A549 (cell line): ENCODE measurements at regions not wholly inside any gene's neighbourhood (a gene's known extent, or its start where the extent isn't known, plus 50 kb on each side); places are given as distances from the start of the nearest gene placed in this dataset.

Experiments used
- BHLHE40 ChIP-seq: IDR thresholded peaks from 2 replicates; pipeline ENCODE4 v1.6.1; 2012; ENCODE audit warnings: low read depth, low read length, inconsistent platforms
- CEBPB ChIP-seq, 2 experiments: fragments of >200 bp in 1 of 2; sonication (Bioruptor Twin) in 1 of 2; formaldehyde crosslinking in 1 of 2; IDR thresholded peaks; 2 replicates each; pipeline ENCODE4 v1.6.1; 2012 to 2016
- CTCF ChIP-seq: fragments of >200 bp; sonication (Bioruptor Twin); formaldehyde crosslinking; IDR thresholded peaks from 3 replicates; pipeline ENCODE4 v1.5.1; 2016
- EP300 ChIP-seq, 2 experiments: fragments of >200 bp; sonication (Bioruptor Twin); formaldehyde crosslinking; IDR thresholded peaks; 2 replicates in 1 of 2; 3 replicates in 1 of 2; pipeline ENCODE4 v1.6.1; 2016 to 2017
- HOXB13 ChIP-seq: fragments of 250-450 bp; sonication (Bioruptor Pico); IDR thresholded peaks from 2 replicates; pipeline ENCODE4 v1.5.0; 2020; ENCODE audit warnings: low read depth, mild to moderate bottlenecking, moderate library complexity
- JUNB ChIP-seq: fragments of >200 bp; sonication (Bioruptor Twin); formaldehyde crosslinking; IDR thresholded peaks from 2 replicates; pipeline ENCODE4 v1.6.1; 2016
- MAX ChIP-seq: IDR thresholded peaks from 2 replicates; pipeline ENCODE4 v1.6.1; 2012
- POLR2A ChIP-seq: IDR thresholded peaks from 2 replicates; pipeline ENCODE4 v1.6.1; 2012; ENCODE audit warnings: mild to moderate bottlenecking, low read length
- RFX5 ChIP-seq: fragments of 450-650 bp; IDR thresholded peaks from 2 replicates; pipeline ENCODE4 v1.7.1; 2014; ENCODE audit warnings: antibody characterized with exemption, mild to moderate bottlenecking, moderate library complexity
- SREBF2 ChIP-seq: fragments of 450-650 bp; IDR thresholded peaks from 2 replicates; pipeline ENCODE4 v1.6.1; 2014; ENCODE audit warnings: mild to moderate bottlenecking, moderate library complexity
- TF ChIP-seq, protein P1 (sequence below): IDR thresholded peaks from 2 replicates; pipeline ENCODE4 v1.6.1; 2012; ENCODE audit warnings: low read depth, borderline replicate concordance
- TF ChIP-seq, protein P2 (sequence below): fragments of 450-650 bp; IDR thresholded peaks from 2 replicates; pipeline ENCODE4 v1.6.1; 2014; ENCODE audit warnings: antibody characterized with exemption

DNA sequence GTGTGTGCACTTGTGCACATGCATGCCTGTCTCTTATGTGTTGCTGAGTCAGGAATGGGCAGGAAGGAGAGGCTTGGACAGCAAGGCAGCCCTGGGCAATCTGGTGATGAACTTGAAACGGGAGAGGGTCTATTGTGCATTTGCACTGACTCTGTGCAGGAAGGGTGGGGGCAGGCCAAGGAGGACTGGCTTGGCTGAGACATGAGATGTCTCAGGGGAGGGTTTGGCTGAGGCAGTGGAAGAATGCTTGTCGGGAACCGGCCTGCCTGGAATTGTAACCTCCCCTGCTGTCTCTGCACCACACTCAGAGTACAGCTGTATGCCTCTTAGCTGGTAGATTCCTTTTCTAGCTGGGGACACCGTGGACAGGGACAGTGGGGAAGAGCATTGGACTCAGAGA is 176.1 kb upstream of the TNP1 start:
- TF ChIP-seq RFX5 (no peak), SREBF2 (no peak), POLR2A (no peak), CTCF (no peak), MAX (no peak), CEBPB (IDR thresholded peaks at IDR 0.05) (no peak), HOXB13 (no peak), EP300 (IDR thresholded peaks at IDR 0.05) (no peak), BHLHE40 (no peak), JUNB (no peak)
- TF ChIP-seq, protein P1, sequence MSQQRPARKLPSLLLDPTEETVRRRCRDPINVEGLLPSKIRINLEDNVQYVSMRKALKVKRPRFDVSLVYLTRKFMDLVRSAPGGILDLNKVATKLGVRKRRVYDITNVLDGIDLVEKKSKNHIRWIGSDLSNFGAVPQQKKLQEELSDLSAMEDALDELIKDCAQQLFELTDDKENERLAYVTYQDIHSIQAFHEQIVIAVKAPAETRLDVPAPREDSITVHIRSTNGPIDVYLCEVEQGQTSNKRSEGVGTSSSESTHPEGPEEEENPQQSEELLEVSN, result no peak
- TF ChIP-seq, protein P2, sequence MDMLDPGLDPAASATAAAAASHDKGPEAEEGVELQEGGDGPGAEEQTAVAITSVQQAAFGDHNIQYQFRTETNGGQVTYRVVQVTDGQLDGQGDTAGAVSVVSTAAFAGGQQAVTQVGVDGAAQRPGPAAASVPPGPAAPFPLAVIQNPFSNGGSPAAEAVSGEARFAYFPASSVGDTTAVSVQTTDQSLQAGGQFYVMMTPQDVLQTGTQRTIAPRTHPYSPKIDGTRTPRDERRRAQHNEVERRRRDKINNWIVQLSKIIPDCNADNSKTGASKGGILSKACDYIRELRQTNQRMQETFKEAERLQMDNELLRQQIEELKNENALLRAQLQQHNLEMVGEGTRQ, result no peak
